GM10266 (cell line): ENCODE measurements at regions not wholly inside any gene's neighbourhood (a gene's known extent, or its start where the extent isn't known, plus 50 kb on each side); places are given as distances from the start of the nearest gene placed in this dataset.

Source experiments
- DNase-seq: peaks from one replicate; pipeline ENCODE4 v3.0.0; 2012; ENCODE audit errors: extremely low spot score
- TF ChIP-seq, protein P1 (sequence below): IDR thresholded peaks from 2 replicates; pipeline ENCODE4 v1.5.1; 2012; ENCODE audit warnings: mild to moderate bottlenecking, low read depth; ENCODE audit not compliant: control insufficient read depth, insufficient read depth; ENCODE audit errors: missing control alignments

DNA sequence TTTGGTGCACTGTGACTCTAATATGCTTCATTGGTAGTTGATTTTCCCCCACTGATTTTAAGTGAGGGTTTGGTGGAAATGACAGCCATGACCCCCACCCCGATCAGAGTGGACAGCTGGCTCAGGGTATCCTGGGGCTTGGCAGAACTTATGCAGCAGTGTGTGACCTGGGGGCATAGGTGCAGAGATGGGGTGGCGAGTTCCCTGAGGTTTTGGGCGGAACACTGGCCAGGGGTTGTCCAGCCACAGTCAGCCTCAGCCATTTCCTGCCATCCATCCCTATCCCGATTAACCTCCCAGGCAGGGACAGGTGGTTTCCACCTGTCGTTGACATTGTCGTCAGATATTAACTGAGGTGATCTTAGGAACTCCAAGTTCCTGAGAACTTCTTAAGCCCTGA lies 155.8 kb upstream of the CHST15 start:
- DNase-seq, result no peak
- TF ChIP-seq, protein P1, sequence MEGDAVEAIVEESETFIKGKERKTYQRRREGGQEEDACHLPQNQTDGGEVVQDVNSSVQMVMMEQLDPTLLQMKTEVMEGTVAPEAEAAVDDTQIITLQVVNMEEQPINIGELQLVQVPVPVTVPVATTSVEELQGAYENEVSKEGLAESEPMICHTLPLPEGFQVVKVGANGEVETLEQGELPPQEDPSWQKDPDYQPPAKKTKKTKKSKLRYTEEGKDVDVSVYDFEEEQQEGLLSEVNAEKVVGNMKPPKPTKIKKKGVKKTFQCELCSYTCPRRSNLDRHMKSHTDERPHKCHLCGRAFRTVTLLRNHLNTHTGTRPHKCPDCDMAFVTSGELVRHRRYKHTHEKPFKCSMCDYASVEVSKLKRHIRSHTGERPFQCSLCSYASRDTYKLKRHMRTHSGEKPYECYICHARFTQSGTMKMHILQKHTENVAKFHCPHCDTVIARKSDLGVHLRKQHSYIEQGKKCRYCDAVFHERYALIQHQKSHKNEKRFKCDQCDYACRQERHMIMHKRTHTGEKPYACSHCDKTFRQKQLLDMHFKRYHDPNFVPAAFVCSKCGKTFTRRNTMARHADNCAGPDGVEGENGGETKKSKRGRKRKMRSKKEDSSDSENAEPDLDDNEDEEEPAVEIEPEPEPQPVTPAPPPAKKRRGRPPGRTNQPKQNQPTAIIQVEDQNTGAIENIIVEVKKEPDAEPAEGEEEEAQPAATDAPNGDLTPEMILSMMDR, result no peak

DNA sequence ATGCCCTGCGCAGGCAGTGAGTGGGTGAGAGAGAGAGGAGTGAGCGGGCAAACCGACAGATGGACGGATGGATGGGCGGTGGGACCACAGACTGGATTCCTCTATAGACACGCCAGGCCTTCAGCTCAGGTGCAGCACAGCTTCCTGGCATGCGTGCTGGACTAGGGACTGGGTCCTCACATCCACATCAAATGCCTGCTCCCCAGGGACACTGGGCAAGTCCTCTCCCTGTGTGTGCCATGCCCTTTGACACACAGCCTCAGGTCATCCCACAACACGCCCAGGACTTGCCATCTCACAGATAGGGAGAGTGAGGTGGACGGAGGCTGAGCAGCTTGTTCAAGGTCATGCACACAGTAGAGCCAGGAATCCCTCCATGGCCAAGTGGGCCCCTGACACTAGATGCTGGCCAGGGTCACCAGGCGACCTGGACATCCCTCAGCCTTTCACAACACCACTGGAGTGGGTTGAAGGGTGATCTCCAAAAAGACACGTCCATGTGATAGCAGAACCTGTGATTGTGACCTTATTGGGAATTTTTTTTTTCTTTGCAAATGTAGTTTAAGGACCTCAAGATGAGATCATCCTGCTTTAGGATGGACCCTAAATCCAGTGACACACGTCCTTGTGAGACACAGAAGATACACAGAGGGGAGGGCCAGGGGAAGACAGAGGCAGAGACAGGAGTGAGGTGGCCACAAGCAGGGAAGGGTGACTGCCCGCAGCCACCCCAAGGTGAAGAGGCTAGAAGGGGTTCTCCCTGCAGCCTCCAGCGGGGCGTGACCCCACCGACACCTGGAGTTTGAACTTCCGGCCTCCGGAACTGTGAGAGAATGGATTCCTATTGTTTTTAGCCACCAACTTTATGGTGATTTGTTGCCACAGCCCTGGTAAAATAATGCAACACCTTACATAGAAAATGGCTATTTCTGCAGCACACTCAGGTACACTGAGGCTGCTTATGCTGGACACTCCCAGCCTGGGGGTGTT lies 155.0 kb upstream of the CHST15 start:
- no peak for DNase-seq
- TF ChIP-seq, protein P1, result no peak

DNA sequence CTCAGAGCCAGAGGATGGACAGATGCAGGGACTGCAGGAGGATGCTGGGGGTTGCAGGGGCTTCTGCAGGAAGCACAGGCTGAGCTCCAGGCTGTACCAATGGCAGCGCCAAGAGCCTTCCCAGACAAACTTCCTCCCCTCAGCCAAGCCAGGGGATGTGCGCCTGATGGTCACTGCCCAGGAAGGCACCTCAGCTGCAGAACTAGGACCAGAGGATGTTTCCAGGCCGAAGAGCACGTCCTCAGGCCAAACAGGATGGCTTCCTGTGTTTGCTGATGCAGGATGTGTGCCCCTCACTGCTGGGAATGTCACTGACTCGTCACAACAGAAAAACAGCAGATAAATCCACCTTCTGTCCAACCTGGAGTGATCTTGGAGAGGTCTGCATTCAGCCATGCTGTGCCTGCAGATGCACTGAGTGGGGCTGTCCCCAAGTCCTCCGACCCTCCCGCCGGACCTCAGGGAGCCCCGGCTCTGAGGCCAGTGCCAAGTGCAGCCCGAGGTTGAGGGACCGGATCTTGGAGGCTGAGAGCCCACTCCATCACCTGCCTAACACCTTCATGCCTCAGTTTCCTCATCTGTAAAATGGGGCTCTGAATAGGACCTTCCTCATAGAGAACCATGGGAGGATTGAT lies 152.5 kb upstream of the CHST15 start:
- TF ChIP-seq, protein P1, result no peak
- no peak for DNase-seq

DNA sequence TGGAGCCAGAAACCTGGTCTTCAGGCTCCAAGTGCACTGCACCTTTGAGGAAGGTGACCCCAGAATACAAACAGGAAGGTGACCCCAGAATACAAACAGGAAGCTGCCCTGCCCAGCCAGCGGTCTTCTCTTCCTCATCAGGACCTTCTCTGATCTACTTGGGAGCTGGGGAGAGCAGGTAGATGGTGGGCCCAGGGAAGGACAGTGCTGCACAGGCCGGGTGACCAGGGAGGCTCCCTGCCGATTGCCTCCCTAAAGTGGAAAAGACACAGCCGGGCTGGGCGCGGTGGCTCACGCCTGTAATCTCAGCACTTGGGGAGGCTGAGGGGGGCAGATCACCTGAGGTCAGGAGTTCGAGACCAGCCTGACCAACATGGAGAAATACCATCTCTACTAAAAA lies 151.8 kb upstream of the CHST15 start:
- TF ChIP-seq, protein P1, result no peak
- DNase-seq, result no peak

DNA sequence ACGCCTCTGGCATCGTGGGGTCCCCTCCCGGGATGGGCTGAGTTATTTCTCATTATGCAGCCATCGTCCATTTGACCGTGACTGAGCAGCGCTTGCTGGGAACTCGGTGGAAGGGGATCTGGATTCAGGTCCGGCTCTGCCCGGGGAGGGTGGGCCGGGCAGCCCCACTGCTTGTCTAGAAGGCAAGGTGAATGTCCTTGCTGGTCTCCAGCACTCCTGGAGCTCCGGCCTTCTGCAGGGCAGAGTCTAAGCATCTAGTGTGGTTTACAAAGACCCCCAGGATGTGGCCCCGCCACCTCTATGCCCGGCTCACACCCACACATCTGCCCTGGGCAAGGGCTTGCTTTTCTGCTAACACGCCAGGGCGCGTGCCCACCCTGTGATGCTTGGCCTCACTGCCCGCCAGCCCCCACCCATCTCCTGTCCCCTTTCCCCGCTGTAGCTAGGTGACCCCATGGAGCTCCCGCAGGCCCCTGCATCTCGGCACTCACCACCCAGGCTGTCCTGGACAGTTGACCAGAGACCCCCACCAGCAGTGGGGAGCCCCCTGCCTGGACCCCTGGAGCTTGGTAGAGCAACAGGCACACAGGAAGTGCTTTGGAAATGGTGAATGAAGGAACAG lies 151.0 kb upstream of the CHST15 start:
- no peak for DNase-seq
- TF ChIP-seq, protein P1, result no peak

DNA sequence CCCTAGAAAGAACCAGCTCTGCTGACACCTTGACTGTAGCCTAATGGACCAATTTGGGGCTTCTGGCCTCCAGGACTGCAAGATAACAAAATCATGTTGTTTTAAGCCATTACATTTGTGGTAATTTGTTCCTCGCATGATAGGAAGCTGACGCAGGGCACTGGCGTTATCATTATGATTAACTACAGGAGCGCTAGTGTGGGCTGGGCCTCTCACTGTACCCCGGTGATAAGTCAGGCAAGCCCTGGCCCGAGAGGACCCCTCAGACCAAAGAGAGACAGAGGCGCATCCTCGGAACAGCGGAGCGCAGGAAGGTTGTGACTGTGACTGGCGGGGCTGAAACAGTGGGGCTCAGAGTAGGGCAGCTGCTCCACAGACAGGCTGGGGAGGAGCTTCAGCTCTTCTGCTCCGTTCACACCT lies 150.3 kb upstream of the CHST15 start:
- no peak for DNase-seq
- TF ChIP-seq, protein P1, result no peak
